Embryonic facial prominence (tissue), 1 donor: ENCODE measurements at regions not wholly inside any gene's neighbourhood (a gene's known extent, or its start where the extent isn't known, plus 50 kb on each side); places are given as distances from the start of the nearest gene placed in this dataset.

Source experiments
- DNase-seq: peaks from one replicate; pipeline ENCODE4 v3.0.0-alpha.2; 2016; ENCODE audit errors: extremely low spot score

DNA sequence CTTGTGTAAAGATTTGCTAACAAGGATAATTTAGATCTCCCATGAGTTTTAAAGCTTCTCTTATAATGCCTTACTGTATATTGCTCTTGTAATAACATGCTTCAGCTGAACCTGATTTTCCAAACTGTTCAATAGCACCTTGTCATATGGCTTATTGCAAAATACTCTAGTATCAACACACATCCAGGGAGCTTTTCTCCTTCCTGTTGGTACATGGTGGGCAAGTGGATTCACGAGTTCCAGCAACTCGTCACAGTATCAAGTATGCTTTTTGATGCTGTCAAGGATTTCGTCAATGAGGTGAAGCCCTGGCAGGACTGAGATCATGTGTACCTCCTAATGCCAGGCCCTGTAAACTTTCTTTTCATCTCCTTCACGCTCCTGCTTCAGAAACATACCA, 59.5 kb upstream of the ITPRID2 start:
- DNase-seq: no peak

- DNase-seq: no peak
Measured at GRCh38 chr2:181836583-181836982, 54.9 kb upstream of the ITPRID2 start.

GRCh38 chr2:181837563-181837962, 54.0 kb upstream of the ITPRID2 start:
- DNase-seq: no peak

DNA sequence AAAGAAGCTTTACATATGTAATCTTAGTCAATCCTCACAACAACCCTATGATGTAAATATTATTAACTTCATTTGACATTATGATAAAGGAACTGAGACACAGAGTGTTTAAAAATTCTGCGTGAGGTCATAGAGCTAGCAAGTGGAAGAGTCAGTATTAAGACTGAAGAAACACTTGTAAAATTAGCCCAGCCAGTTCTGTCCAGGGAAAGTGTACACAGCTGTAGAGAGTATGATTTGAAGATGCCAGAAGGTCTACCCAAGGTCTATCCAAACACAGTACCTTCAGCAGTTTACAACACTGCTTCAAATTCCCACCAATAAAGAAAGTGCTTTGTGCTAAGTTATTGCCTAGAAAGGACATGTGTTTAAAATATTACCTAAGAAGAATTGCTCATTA, 51.7 kb upstream of the ITPRID2 start:
- no peak for DNase-seq

GRCh38 chr2:181841079-181841478, 50.5 kb upstream of the ITPRID2 start:
- DNase-seq: no peak
